ENCODE measurements at regions not wholly inside any gene's neighbourhood (a gene's known extent, or its start where the extent isn't known, plus 50 kb on each side); places are given as distances from the start of the nearest gene placed in this dataset.
"Not testable (repeated sequence)": the region's sequence is repeated elsewhere in the genome, so short reads cannot be mapped to it uniquely, and the experiment has no call there.

DNA sequence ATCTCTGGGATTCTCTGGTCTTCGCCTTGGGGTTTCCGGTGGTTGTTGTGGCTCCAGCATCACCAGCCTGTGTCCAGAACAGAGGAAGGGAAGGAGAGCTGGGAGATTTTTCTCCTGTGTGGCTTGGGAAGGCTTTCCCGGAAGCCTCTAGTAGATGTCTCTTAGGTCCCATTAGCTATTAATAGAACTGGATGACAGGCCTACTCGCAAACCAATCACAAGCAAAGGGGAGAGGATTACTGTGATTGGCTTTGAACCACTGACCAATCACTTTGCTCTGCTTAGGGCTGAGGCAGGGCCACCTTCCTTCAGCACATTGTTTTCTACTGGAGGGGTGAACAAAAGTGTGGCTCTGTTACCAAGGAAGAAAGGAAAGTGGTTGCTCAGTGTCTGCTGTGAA, 203.4 kb upstream of the SULF2 start:
- TF ChIP-seq EP300 (IDR thresholded peaks at IDR 0.05) (no peak), POLR2AphosphoS5 (IDR thresholded peaks at IDR 0.05) (no peak), POLR2A (IDR thresholded peaks at IDR 0.05; ENCODE audit: low read depth) (no peak)
- TF ChIP-seq, protein P1, sequence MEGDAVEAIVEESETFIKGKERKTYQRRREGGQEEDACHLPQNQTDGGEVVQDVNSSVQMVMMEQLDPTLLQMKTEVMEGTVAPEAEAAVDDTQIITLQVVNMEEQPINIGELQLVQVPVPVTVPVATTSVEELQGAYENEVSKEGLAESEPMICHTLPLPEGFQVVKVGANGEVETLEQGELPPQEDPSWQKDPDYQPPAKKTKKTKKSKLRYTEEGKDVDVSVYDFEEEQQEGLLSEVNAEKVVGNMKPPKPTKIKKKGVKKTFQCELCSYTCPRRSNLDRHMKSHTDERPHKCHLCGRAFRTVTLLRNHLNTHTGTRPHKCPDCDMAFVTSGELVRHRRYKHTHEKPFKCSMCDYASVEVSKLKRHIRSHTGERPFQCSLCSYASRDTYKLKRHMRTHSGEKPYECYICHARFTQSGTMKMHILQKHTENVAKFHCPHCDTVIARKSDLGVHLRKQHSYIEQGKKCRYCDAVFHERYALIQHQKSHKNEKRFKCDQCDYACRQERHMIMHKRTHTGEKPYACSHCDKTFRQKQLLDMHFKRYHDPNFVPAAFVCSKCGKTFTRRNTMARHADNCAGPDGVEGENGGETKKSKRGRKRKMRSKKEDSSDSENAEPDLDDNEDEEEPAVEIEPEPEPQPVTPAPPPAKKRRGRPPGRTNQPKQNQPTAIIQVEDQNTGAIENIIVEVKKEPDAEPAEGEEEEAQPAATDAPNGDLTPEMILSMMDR (IDR thresholded peaks at IDR 0.05): no peak
- DNase-seq (ENCODE audit: extremely low spot score): no peak
- no peak overlapping the region for H3K27ac ChIP-seq (replicated peaks in 1 of 4)
- H3K36me3 ChIP-seq: no peaks in the 10 kb centered on the region
- no peak overlapping the region for H3K4me3 ChIP-seq
- H3K27me3 ChIP-seq: no peaks in the 10 kb centered on the region
- H3K9me3 ChIP-seq: peaks cover 0 to 6% (median 2%) of the 10 kb centered on the region in 4 donors
- H3K4me1 ChIP-seq: peaks cover 0 to 30% (median 20%) of the 10 kb centered on the region in 4 donors
- 64% methylated on average over 4 of the region's 4 CpGs for WGBS
- intact Hi-C loops (cut with DNase I): no loop called here

- Histone ChIP-seq H3K27me3 (no peaks in the 10 kb centered on the region), H3K9me3 (peaks cover 0 to 6% (median 0%) of the 10 kb centered on the region in 4 donors), H3K27ac (replicated peaks in 1 of 4) (peak overlapping the region in 1 of 4 donors; percentile 59), H3K4me1 (peaks cover 0 to 23% (median 19%) of the 10 kb centered on the region in 4 donors), H3K4me3 (no peak overlapping the region), H3K36me3 (no peaks in the 10 kb centered on the region)
- TF ChIP-seq POLR2AphosphoS5 (IDR thresholded peaks at IDR 0.05) (no peak), EP300 (IDR thresholded peaks at IDR 0.05) (no peak), POLR2A (IDR thresholded peaks at IDR 0.05; ENCODE audit: low read depth) (no peak)
- TF ChIP-seq, protein P1 (IDR thresholded peaks at IDR 0.05): no peak
- DNase-seq (ENCODE audit: extremely low spot score): no peak
- WGBS: 69% methylated on average over 7 of the region's 7 CpGs
- intact Hi-C loops (cut with DNase I): no loop called here
Measured at GRCh38 chr20:47985092-47985850, 200.0 kb upstream of the SULF2 start.

DNA sequence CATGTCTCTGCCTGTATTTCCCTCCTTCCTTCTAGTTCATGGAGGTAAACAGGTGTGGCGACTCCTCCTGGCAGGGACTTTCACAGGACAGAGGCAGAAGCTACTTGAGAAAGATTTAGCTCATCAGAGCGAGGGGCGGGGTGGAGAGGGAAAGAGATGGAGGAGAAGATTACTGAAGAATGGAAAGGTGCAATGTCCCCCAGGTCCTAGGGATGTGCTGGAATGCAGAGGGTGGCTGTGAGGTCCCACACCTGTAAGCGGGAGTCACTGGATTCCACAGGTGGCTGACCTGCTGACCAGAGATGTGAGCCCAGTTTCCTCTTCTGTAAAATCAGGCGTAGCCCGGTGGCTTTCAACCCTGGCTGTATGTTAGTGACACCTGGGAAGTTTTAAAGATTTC, 199.2 kb upstream of the SULF2 start:
- no peak for TF ChIP-seq POLR2AphosphoS5 (IDR thresholded peaks at IDR 0.05)
- no peak for TF ChIP-seq EP300 (IDR thresholded peaks at IDR 0.05)
- no peak for TF ChIP-seq POLR2A (IDR thresholded peaks at IDR 0.05; ENCODE audit: low read depth)
- TF ChIP-seq, protein P1 (IDR thresholded peaks at IDR 0.05): no peak
- 99% methylated on average over 6 of the region's 6 CpGs for WGBS
- no peaks in the 10 kb centered on the region for H3K27me3 ChIP-seq

DNA sequence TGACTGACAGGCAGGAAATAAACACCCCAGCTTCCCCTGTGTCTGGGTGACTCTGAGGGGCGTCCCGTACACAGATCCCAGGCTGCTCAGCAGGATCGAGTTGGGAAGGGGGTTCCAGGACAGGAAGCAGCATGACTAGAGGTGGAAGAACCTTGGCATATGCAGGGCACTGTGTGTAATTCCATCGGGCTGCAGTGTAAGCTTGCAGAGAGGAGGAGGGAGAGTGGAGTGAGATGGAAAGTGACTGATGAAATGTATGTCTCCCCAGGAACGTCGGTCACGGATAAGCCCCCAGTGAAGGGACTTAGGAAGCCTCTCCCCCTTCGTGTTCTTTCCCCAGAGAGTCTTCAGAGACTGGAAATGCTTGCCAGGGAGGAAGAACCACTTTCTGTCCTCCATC, 198.4 kb upstream of the SULF2 start:
- H3K4me1 ChIP-seq: peaks cover 0 to 24% (median 10%) of the 10 kb centered on the region in 4 donors
- DNase-seq (ENCODE audit: extremely low spot score); H3K27me3 ChIP-seq; H3K9me3 ChIP-seq; H3K27ac ChIP-seq (replicated peaks in 1 of 4); H3K4me3 ChIP-seq; H3K36me3 ChIP-seq; intact Hi-C loops (cut with DNase I): not testable (repeated sequence)
- WGBS: 41% methylated on average over 8 of the region's 8 CpGs

More for the DNA sequence above, 199.2 kb upstream of the SULF2 start:
- Histone ChIP-seq H3K36me3 (no peaks in the 10 kb centered on the region), H3K9me3 (peaks cover 0 to 6% (median 0%) of the 10 kb centered on the region in 4 donors), H3K27ac (replicated peaks in 1 of 4) (peak overlapping the region in 1 of 4 donors; percentile 59), H3K4me1 (peaks cover 0 to 23% (median 11%) of the 10 kb centered on the region in 4 donors), H3K4me3 (no peak overlapping the region)
- no peak for DNase-seq (ENCODE audit: extremely low spot score)
- intact Hi-C loops (cut with DNase I): no loop called here

DNA sequence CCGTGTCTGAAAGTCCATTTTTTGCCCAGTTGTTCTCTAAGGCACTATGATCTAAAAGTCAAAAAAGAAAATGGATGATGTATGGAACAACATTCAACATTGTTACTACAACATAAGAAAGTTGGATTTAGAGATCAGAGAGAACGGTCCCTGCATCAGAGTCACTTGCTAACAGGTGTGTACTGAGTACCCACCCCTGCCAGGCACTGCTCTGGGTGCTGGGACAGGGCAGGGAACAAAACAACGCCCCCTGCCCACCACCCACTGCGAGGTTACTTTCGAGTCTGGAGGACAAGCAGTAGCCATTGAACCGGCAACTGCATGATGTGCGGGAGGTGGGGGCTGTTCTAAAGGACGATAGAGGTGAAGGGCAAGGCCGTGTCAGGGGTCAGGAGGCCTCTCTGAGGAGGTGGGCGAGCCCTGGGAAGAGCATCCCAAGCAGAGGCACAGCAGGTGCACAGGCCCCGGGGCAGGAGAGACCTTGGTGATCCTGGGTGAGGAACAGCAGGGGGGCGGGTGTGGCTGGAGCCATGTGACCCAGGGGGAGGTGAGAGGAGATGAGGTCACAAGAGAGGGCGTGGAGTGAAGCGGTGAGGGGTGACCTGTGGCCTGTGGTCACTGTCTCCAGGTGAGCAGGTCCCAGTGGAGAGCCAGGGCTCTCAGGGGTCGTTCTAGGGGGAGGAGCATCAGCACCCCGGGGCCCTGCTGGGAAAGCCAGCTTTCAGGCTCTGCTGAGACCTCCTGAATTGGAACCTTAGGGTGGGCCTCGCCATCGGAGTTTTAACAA, 197.5 kb upstream of the SULF2 start:
- Histone ChIP-seq H3K27ac (replicated peaks in 1 of 4) (no peak overlapping the region), H3K27me3 (no peaks in the 10 kb centered on the region), H3K4me1 (peaks cover 0 to 30% (median 14%) of the 10 kb centered on the region in 4 donors), H3K4me3 (no peak overlapping the region), H3K9me3 (peaks cover 0 to 6% (median 0%) of the 10 kb centered on the region in 4 donors), H3K36me3 (no peaks in the 10 kb centered on the region)
- WGBS: 89% methylated on average over 18 of the region's 18 CpGs
- intact Hi-C loops (cut with DNase I): no loop called here
- DNase-seq (ENCODE audit: extremely low spot score): no peak
- TF ChIP-seq EP300 (IDR thresholded peaks at IDR 0.05): no peak
- no peak for TF ChIP-seq POLR2AphosphoS5 (IDR thresholded peaks at IDR 0.05)
- no peak for TF ChIP-seq POLR2A (IDR thresholded peaks at IDR 0.05; ENCODE audit: low read depth)
- TF ChIP-seq, protein P1 (IDR thresholded peaks at IDR 0.05): no peak
